Uterus (tissue), 3 donors: ENCODE measurements at regions not wholly inside any gene's neighbourhood (a gene's known extent, or its start where the extent isn't known, plus 50 kb on each side); places are given as distances from the start of the nearest gene placed in this dataset.

Experiments
- DNase-seq, 2 donors: peaks; one replicate each; pipeline ENCODE4 v3.0.0-alpha.2; 2019 to 2020
- H3K27ac ChIP-seq, 2 donors: fragments of 200-600 bp; sonication (generic); 1 replicate in 1 of 2; 2 replicates in 1 of 2; pipeline ENCODE4 v1.5.1; 2016 to 2018
- H3K27me3 ChIP-seq, 2 donors: fragments of 200-600 bp; sonication (generic); one replicate each; pipeline ENCODE4 v1.5.1; 2018 to 2019; ENCODE audit warnings: control low read depth in 1 of 2
- H3K36me3 ChIP-seq, 2 donors: fragments of 200-600 bp; sonication (generic); one replicate each; pipeline ENCODE4 v1.5.1; 2019; ENCODE audit warnings: control low read depth in 1 of 2
- H3K4me1 ChIP-seq, 2 donors: fragments of 200-600 bp; sonication (generic); one replicate each; pipeline ENCODE4 v1.5.1; 2018 to 2019; ENCODE audit warnings: control low read depth in 1 of 2
- H3K4me3 ChIP-seq, 2 donors: fragments of 200-600 bp; sonication (generic); 1 replicate in 1 of 2; 2 replicates in 1 of 2; pipeline ENCODE4 v1.5.1; 2018 to 2019; ENCODE audit warnings: mild to moderate bottlenecking in 1 of 2
- H3K9me3 ChIP-seq, 2 donors: fragments of 200-600 bp; sonication (generic); one replicate each; pipeline ENCODE4 v1.5.1; 2019; ENCODE audit warnings: control low read depth in 1 of 2
- CTCF ChIP-seq, 4 experiments: fragments of 200-600 bp in 2 of 4; fragments of 450-650 bp in 2 of 4; sonication (generic) in 2 of 4; IDR thresholded peaks; one replicate each; pipeline ENCODE4 v1.5.1; 2016 to 2019; ENCODE audit warnings: antibody characterized with exemption in 4 of 4, mild to moderate bottlenecking in 2 of 4, moderate library complexity in 1 of 4
- POLR2A ChIP-seq, 2 donors: fragments of 450-650 bp; IDR thresholded peaks; one replicate each; pipeline ENCODE4 v1.6.1; 2016; ENCODE audit warnings: antibody characterized with exemption in 2 of 2, mild to moderate bottlenecking in 1 of 2, moderate library complexity in 1 of 2
- intact Hi-C: fragments of 100-400 bp; cut with DNase I; formaldehyde crosslinking; loops from one replicate; pipeline ENCODE4 v1.15.1; 2023; ENCODE audit warnings: low total_unique reads
- donor health status: DM: yes; HTN: yes; CAD: no.

GRCh38 chr6:140623498-140623897, 1249.0 kb upstream of the CITED2 start:
- H3K27ac ChIP-seq = no peak overlapping the region
- no peaks in the 10 kb centered on the region for H3K9me3 ChIP-seq
- no peak overlapping the region for H3K4me3 ChIP-seq
- no peaks in the 10 kb centered on the region for H3K36me3 ChIP-seq
- no peaks in the 10 kb centered on the region for H3K27me3 ChIP-seq
- DNase-seq = no peak
- TF ChIP-seq POLR2A (IDR thresholded peaks at IDR 0.05) (no peak), CTCF (IDR thresholded peaks at IDR 0.05) (no peak)
- intact Hi-C loops = no loop called here
- no peaks in the 10 kb centered on the region for H3K4me1 ChIP-seq

GRCh38 chr6:140620496-140620895, 1246.0 kb upstream of the CITED2 start:
- no peaks in the 10 kb centered on the region for H3K4me1 ChIP-seq
- H3K27ac ChIP-seq = no peak overlapping the region
- no peaks in the 10 kb centered on the region for H3K36me3 ChIP-seq
- intact Hi-C loops = no loop called here
- no peaks in the 10 kb centered on the region for H3K27me3 ChIP-seq
- H3K4me3 ChIP-seq = no peak overlapping the region
- no peak for TF ChIP-seq POLR2A (IDR thresholded peaks at IDR 0.05)
- no peak for TF ChIP-seq CTCF (IDR thresholded peaks at IDR 0.05)
- DNase-seq = no peak
- no peaks in the 10 kb centered on the region for H3K9me3 ChIP-seq

GRCh38 chr6:140609956-140610355, 1235.5 kb upstream of the CITED2 start:
- intact Hi-C loops = no loop called here
- no peak overlapping the region for H3K4me3 ChIP-seq
- no peak overlapping the region for H3K27ac ChIP-seq
- H3K9me3 ChIP-seq = no peaks in the 10 kb centered on the region
- H3K27me3 ChIP-seq = no peaks in the 10 kb centered on the region
- H3K4me1 ChIP-seq = no peaks in the 10 kb centered on the region
- TF ChIP-seq POLR2A (IDR thresholded peaks at IDR 0.05) = no peak
- no peak for TF ChIP-seq CTCF (IDR thresholded peaks at IDR 0.05)
- no peaks in the 10 kb centered on the region for H3K36me3 ChIP-seq
- DNase-seq = no peak

GRCh38 chr6:140609321-140609720, 1234.9 kb upstream of the CITED2 start:
- TF ChIP-seq POLR2A (IDR thresholded peaks at IDR 0.05) (no peak), CTCF (IDR thresholded peaks at IDR 0.05) (no peak)
- H3K9me3 ChIP-seq = no peaks in the 10 kb centered on the region
- H3K4me1 ChIP-seq = no peaks in the 10 kb centered on the region
- H3K36me3 ChIP-seq = no peaks in the 10 kb centered on the region
- H3K4me3 ChIP-seq = no peak overlapping the region
- no peaks in the 10 kb centered on the region for H3K27me3 ChIP-seq
- H3K27ac ChIP-seq = no peak overlapping the region
- no peak for DNase-seq
- intact Hi-C loops = no loop called here

- Histone ChIP-seq H3K27ac (no peak overlapping the region), H3K4me3 (no peak overlapping the region)
Measured at GRCh38 chr6:140604786-140605185, 1230.3 kb upstream of the CITED2 start.

More at GRCh38 chr6:140604786-140605185, 1230.3 kb upstream of the CITED2 start:
- Histone ChIP-seq H3K27me3 (no peaks in the 10 kb centered on the region), H3K4me1 (no peaks in the 10 kb centered on the region), H3K36me3 (no peaks in the 10 kb centered on the region), H3K9me3 (no peaks in the 10 kb centered on the region)
- DNase-seq = no peak
- intact Hi-C loops = no loop called here
- no peak for TF ChIP-seq CTCF (IDR thresholded peaks at IDR 0.05)
- TF ChIP-seq POLR2A (IDR thresholded peaks at IDR 0.05) = no peak
